Activated naive CD4-positive, alpha-beta T cell treated with anti-CD3 and anti-CD28 coated beads, Interleukin-2, amount 10 ng/mL, durations not matched to agents 7 days and 5 days (primary cell): ENCODE measurements at regions not wholly inside any gene's neighbourhood (a gene's known extent, or its start where the extent isn't known, plus 50 kb on each side); places are given as distances from the start of the nearest gene placed in this dataset.

Experiments
- CTCF ChIA-PET: fragments of 350-600 bp; sonication (Branson Sonifier 250); formaldehyde crosslinking; loops from one replicate; lab custom pipeline; 2021; ENCODE audit warnings: antibody characterized with exemption; lab: Charles Lee
- DNase-seq: peaks from one replicate; pipeline ENCODE4 v3.0.0-alpha.2; 2020
- H3K27ac Mint-ChIP-seq: one replicate; pipeline ENCODE4 v1.8.0; 2021; ENCODE audit warnings: mild to moderate bottlenecking, moderate library complexity, mixed read lengths
- H3K27me3 Mint-ChIP-seq: one replicate; pipeline ENCODE4 v1.8.0; 2021; ENCODE audit warnings: mild to moderate bottlenecking, mixed read lengths
- H3K36me3 Mint-ChIP-seq: one replicate; pipeline ENCODE4 v1.8.0; 2021; ENCODE audit warnings: mixed read lengths
- H3K4me1 Mint-ChIP-seq: one replicate; pipeline ENCODE4 v1.8.0; 2021; ENCODE audit warnings: mixed read lengths
- H3K4me3 Mint-ChIP-seq: one replicate; pipeline ENCODE4 v1.8.0; 2021; ENCODE audit warnings: mild to moderate bottlenecking, moderate library complexity, mixed read lengths
- H3K9me3 Mint-ChIP-seq: one replicate; pipeline ENCODE4 v1.8.0; 2021; ENCODE audit warnings: mixed read lengths

GRCh38 chr3:152051501-152052404 lies 178.3 kb downstream of the SUCNR1 start:
- Mint-ChIP-seq H3K9me3 (no peaks in the 10 kb centered on the region), H3K27me3 (peaks cover 8% of the 10 kb centered on the region), H3K4me1 (no peaks in the 10 kb centered on the region), H3K4me3 (no peak overlapping the region), H3K27ac (no peak overlapping the region), H3K36me3 (no peaks in the 10 kb centered on the region)
- CTCF ChIA-PET = no interaction called here
- no peak for DNase-seq

DNA sequence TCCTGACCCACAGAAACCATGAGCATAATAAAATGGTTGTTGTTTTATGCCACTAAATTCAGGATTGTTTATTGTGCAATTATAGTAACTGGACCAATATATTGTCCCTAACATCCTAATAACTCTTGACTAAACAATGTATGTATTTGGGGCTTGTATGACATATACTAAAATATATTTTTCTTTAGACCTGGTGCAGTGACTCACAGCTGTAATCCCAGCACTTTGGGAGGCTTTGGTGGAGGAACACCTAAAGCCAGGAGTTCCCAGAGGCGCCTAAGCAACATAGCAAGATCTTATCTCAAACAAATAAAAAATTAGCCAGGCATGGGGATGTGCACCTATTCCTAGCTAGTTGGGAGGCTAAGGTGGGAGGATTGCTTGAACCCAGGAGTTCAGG lies 180.4 kb downstream of the SUCNR1 start:
- no peaks in the 10 kb centered on the region for H3K36me3 Mint-ChIP-seq
- CTCF ChIA-PET = no interaction called here
- H3K4me3 Mint-ChIP-seq = no peak overlapping the region
- H3K27ac Mint-ChIP-seq = no peak overlapping the region
- DNase-seq = no peak
- peaks cover 4% of the 10 kb centered on the region for H3K27me3 Mint-ChIP-seq
- H3K4me1 Mint-ChIP-seq = no peaks in the 10 kb centered on the region
- H3K9me3 Mint-ChIP-seq = no peaks in the 10 kb centered on the region

- H3K27ac Mint-ChIP-seq = no peak overlapping the region
- DNase-seq = no peak
- peaks cover 1% of the 10 kb centered on the region for H3K27me3 Mint-ChIP-seq
- CTCF ChIA-PET = no interaction called here
- H3K4me3 Mint-ChIP-seq = no peak overlapping the region
- H3K36me3 Mint-ChIP-seq = no peaks in the 10 kb centered on the region
- H3K4me1 Mint-ChIP-seq = no peaks in the 10 kb centered on the region
- no peaks in the 10 kb centered on the region for H3K9me3 Mint-ChIP-seq
Observed at GRCh38 chr3:152054315-152054714, 180.9 kb downstream of the SUCNR1 start.

DNA sequence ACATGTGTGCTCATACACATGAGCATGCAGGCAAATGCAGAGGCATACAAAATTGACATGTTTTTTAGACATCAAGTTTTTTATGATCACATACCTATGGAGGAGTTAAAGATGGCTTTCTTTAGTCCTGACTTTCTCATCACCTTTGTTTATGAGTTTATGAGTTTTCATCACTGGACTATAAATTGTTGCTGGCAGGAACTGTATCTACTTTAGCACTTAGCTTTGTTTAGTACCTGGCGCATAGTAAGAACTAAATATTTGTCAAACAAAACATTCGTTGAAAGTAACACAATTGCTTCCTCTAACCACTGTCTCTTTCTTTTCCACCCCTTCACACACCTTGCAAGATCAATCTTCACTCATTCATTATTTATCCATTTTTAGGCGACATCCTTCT lies 182.6 kb downstream of the SUCNR1 start:
- CTCF ChIA-PET = no interaction called here
- no peak overlapping the region for H3K4me3 Mint-ChIP-seq
- no peak overlapping the region for H3K27ac Mint-ChIP-seq
- H3K9me3 Mint-ChIP-seq = no peaks in the 10 kb centered on the region
- no peaks in the 10 kb centered on the region for H3K4me1 Mint-ChIP-seq
- no peak for DNase-seq
- no peaks in the 10 kb centered on the region for H3K36me3 Mint-ChIP-seq
- H3K27me3 Mint-ChIP-seq = no peaks in the 10 kb centered on the region

DNA sequence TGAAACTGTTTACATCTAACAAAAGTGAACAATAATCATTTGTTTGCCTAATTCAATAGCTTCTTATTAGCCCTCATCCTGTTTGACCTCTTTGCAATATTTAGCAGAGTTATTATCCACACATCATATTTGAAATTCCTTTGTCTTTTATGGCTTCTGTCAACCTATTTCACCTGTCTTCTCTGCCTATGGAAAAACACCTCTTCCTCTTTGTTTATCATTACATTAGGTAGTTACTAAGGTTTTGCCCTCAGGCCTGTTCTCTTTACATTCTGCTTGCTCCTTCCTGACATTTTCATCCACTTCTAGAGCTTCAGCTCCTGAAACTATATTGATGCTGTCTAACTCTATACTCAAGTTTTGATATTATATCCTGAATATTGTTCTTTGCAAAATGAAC lies 183.0 kb downstream of the SUCNR1 start:
- Mint-ChIP-seq H3K27me3 (no peaks in the 10 kb centered on the region), H3K4me1 (no peaks in the 10 kb centered on the region), H3K9me3 (no peaks in the 10 kb centered on the region), H3K4me3 (no peak overlapping the region), H3K27ac (no peak overlapping the region), H3K36me3 (no peaks in the 10 kb centered on the region)
- no peak for DNase-seq
- CTCF ChIA-PET = no interaction called here

- CTCF ChIA-PET = no interaction called here
- Mint-ChIP-seq H3K4me1 (no peaks in the 10 kb centered on the region), H3K36me3 (no peaks in the 10 kb centered on the region), H3K27me3 (no peaks in the 10 kb centered on the region), H3K27ac (no peak overlapping the region), H3K4me3 (no peak overlapping the region), H3K9me3 (no peaks in the 10 kb centered on the region)
- no peak for DNase-seq
Observed at GRCh38 chr3:152056987-152057386, 183.5 kb downstream of the SUCNR1 start.

DNA sequence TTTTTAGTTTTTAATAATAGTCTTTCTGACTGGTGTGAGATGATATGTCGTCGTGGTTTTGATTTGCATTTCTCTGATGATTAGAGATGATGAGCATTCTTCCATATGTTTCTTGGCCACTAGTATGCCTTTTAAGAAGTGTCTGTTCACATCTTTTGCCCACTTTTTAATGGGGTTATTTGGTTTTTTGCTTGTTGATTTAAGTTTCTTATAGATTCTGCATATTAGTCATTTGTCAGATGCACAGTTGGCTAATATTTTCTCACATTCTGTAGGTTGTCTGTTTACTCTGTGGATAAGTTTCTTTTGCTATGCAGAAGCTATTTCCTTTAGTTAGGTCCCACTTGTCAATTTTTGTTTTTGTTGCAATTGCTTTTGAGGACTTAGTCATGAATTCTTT lies 185.4 kb downstream of the SUCNR1 start:
- Mint-ChIP-seq H3K27ac (no peak overlapping the region), H3K36me3 (no peaks in the 10 kb centered on the region), H3K27me3 (no peaks in the 10 kb centered on the region), H3K4me3 (no peak overlapping the region), H3K9me3 (no peaks in the 10 kb centered on the region), H3K4me1 (no peaks in the 10 kb centered on the region)
- DNase-seq = no peak
- CTCF ChIA-PET = no interaction called here

- H3K4me1 Mint-ChIP-seq = no peaks in the 10 kb centered on the region
- H3K27me3 Mint-ChIP-seq = no peaks in the 10 kb centered on the region
- no peaks in the 10 kb centered on the region for H3K36me3 Mint-ChIP-seq
- H3K9me3 Mint-ChIP-seq = no peaks in the 10 kb centered on the region
- no peak overlapping the region for H3K4me3 Mint-ChIP-seq
- no peak for DNase-seq
- CTCF ChIA-PET = no interaction called here
- H3K27ac Mint-ChIP-seq = no peak overlapping the region
Observed at GRCh38 chr3:152060701-152061100, 187.3 kb downstream of the SUCNR1 start.

- H3K36me3 Mint-ChIP-seq = no peaks in the 10 kb centered on the region
- H3K4me1 Mint-ChIP-seq = no peaks in the 10 kb centered on the region
- H3K27me3 Mint-ChIP-seq = no peaks in the 10 kb centered on the region
- no peak overlapping the region for H3K4me3 Mint-ChIP-seq
- H3K9me3 Mint-ChIP-seq = no peaks in the 10 kb centered on the region
- no peak for DNase-seq
- CTCF ChIA-PET = no interaction called here
- H3K27ac Mint-ChIP-seq = no peak overlapping the region
Observed at GRCh38 chr3:152061296-152061695, 187.9 kb downstream of the SUCNR1 start.

- Mint-ChIP-seq H3K27me3 (peaks cover 4% of the 10 kb centered on the region), H3K27ac (no peak overlapping the region), H3K36me3 (no peaks in the 10 kb centered on the region), H3K9me3 (no peaks in the 10 kb centered on the region), H3K4me3 (no peak overlapping the region), H3K4me1 (no peaks in the 10 kb centered on the region)
- no peak for DNase-seq
- CTCF ChIA-PET = interaction anchor here (0.6 to 3.8 kb wide), 3 partner anchors 79 to 504 kb away, joined by 3 to 14 read pairs (median 3); no protein-coding TSS in a partner anchor
Observed at GRCh38 chr3:152069871-152070270, 196.4 kb downstream of the SUCNR1 start.

GRCh38 chr3:152071315-152071714 lies 197.4 kb upstream of the MBNL1 start:
- no peaks in the 10 kb centered on the region for H3K36me3 Mint-ChIP-seq
- no peaks in the 10 kb centered on the region for H3K9me3 Mint-ChIP-seq
- no peak for DNase-seq
- H3K27me3 Mint-ChIP-seq = peaks cover 4% of the 10 kb centered on the region
- H3K4me3 Mint-ChIP-seq = no peak overlapping the region
- H3K27ac Mint-ChIP-seq = no peak overlapping the region
- H3K4me1 Mint-ChIP-seq = no peaks in the 10 kb centered on the region
- CTCF ChIA-PET = interaction anchor here (0.7 to 3.8 kb wide), 20 partner anchors 19 to 503 kb away, joined by 3 to 26 read pairs (median 4); partner anchors contain the start of gene MBNL1

DNA sequence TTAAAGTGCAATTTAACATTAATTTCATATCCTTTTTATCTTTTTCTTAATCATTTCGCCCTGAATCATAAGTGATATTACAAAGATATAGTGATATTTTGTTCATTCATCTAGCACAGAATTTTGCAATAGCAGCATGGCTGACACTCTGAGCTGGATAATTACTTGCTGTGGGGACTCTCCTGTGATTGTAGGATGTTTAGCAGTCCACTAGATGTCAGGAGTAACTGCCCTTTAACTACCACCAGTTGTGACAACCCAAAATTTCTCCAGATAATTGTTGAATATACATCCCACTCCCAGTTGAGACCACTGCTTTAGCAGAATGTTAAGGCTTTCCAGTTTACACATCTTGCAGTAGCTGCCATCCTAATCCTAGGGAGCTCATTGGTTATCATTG lies 196.8 kb upstream of the MBNL1 start:
- CTCF ChIA-PET = interaction anchor here (0.7 to 3.8 kb wide), 27 partner anchors 12 to 502 kb away, joined by 3 to 26 read pairs (median 3); partner anchors contain the start of gene MBNL1
- peaks cover 4% of the 10 kb centered on the region for H3K27me3 Mint-ChIP-seq
- H3K27ac Mint-ChIP-seq = no peak overlapping the region
- no peak overlapping the region for H3K4me3 Mint-ChIP-seq
- H3K36me3 Mint-ChIP-seq = no peaks in the 10 kb centered on the region
- no peaks in the 10 kb centered on the region for H3K9me3 Mint-ChIP-seq
- DNase-seq = peak; percentile 21
- H3K4me1 Mint-ChIP-seq = no peaks in the 10 kb centered on the region

- Mint-ChIP-seq H3K27me3 (no peaks in the 10 kb centered on the region), H3K4me3 (no peak overlapping the region), H3K36me3 (no peaks in the 10 kb centered on the region), H3K9me3 (no peaks in the 10 kb centered on the region), H3K4me1 (no peaks in the 10 kb centered on the region), H3K27ac (no peak overlapping the region)
- CTCF ChIA-PET = interaction anchor here (1.0 to 3.8 kb wide), 8 partner anchors 112 to 501 kb away, joined by 3 to 26 read pairs (median 9); no protein-coding TSS in a partner anchor
- no peak for DNase-seq
Observed at GRCh38 chr3:152073267-152073666, 195.5 kb upstream of the MBNL1 start.

DNA sequence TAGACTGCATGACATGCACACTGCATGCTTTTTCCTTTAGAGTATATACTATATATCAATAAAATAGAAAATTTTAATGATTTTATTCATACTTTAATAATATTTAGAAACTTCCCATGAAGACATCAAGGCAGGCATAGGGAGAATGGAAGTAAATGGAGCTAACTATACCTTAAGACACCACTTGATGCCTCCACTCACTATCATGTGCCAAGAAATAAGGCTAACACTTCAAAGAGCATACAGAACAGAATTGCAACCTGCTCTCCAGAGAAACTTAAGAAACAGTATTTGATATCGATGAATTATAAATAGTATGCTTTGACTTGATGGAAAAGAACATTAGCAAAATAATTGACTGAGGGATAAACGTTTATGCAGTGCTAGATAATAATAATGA lies 192.6 kb upstream of the MBNL1 start:
- H3K9me3 Mint-ChIP-seq = peaks cover 8% of the 10 kb centered on the region
- H3K4me3 Mint-ChIP-seq = no peak overlapping the region
- no peaks in the 10 kb centered on the region for H3K36me3 Mint-ChIP-seq
- no peak for DNase-seq
- CTCF ChIA-PET = interaction anchor here (0.8 to 1.4 kb wide), 4 partner anchors 70 to 372 kb away, joined by 3 to 5 read pairs (median 4); no protein-coding TSS in a partner anchor
- no peaks in the 10 kb centered on the region for H3K4me1 Mint-ChIP-seq
- H3K27me3 Mint-ChIP-seq = no peaks in the 10 kb centered on the region
- no peak overlapping the region for H3K27ac Mint-ChIP-seq

- no peak overlapping the region for H3K4me3 Mint-ChIP-seq
- H3K36me3 Mint-ChIP-seq = peaks cover 4% of the 10 kb centered on the region
- no peak for DNase-seq
- no peaks in the 10 kb centered on the region for H3K4me1 Mint-ChIP-seq
- no peaks in the 10 kb centered on the region for H3K27me3 Mint-ChIP-seq
- CTCF ChIA-PET = interaction anchor here (0.8 kb wide), 1 partner anchor 451 kb away, joined by 3 read pairs; no protein-coding TSS in a partner anchor
- H3K9me3 Mint-ChIP-seq = peaks cover 12% of the 10 kb centered on the region
- H3K27ac Mint-ChIP-seq = no peak overlapping the region
Observed at GRCh38 chr3:152079980-152080379, 188.7 kb upstream of the MBNL1 start.
